Endothelial cell (in vitro differentiated cells): ENCODE measurements at regions not wholly inside any gene's neighbourhood (a gene's known extent, or its start where the extent isn't known, plus 50 kb on each side); places are given as distances from the start of the nearest gene placed in this dataset.

ENCODE experiments used
- DNase-seq: peaks from one replicate; pipeline ENCODE4 v3.0.0; 2021; ENCODE audit warnings: low spot score
- H3K27ac Mint-ChIP-seq: one replicate; pipeline ENCODE4 v1.8.0; 2021; ENCODE audit warnings: mixed read lengths, inconsistent platforms; ENCODE audit not compliant: unreplicated experiment
- H3K27me3 Mint-ChIP-seq: one replicate; pipeline ENCODE4 v1.8.0; 2021; ENCODE audit warnings: mild to moderate bottlenecking, moderate library complexity, mixed read lengths, inconsistent platforms; ENCODE audit not compliant: unreplicated experiment
- H3K36me3 Mint-ChIP-seq: one replicate; pipeline ENCODE4 v1.8.0; 2021; ENCODE audit warnings: mild to moderate bottlenecking, low read depth, mixed read lengths, inconsistent platforms; ENCODE audit not compliant: unreplicated experiment
- H3K4me1 Mint-ChIP-seq: one replicate; pipeline ENCODE4 v1.8.0; 2021; ENCODE audit warnings: mild to moderate bottlenecking, mixed read lengths, inconsistent platforms; ENCODE audit not compliant: unreplicated experiment
- H3K4me3 Mint-ChIP-seq: one replicate; pipeline ENCODE4 v1.8.0; 2021; ENCODE audit warnings: mild to moderate bottlenecking, mixed read lengths, inconsistent platforms; ENCODE audit not compliant: unreplicated experiment
- H3K9me3 Mint-ChIP-seq: one replicate; pipeline ENCODE4 v1.8.0; 2021; ENCODE audit warnings: mixed read lengths, inconsistent platforms; ENCODE audit not compliant: unreplicated experiment
- CTCF ChIP-seq: fragments of 200-600 bp; sonication (generic); IDR thresholded peaks from one replicate; pipeline ENCODE4 v1.5.0; 2021; ENCODE audit warnings: antibody characterized with exemption; ENCODE audit not compliant: unreplicated experiment

- no peak for DNase-seq
- Mint-ChIP-seq H3K27ac (no peak overlapping the region), H3K4me1 (no peaks in the 10 kb centered on the region), H3K27me3 (peaks cover 4% of the 10 kb centered on the region), H3K9me3 (no peaks in the 10 kb centered on the region), H3K36me3 (no peaks in the 10 kb centered on the region), H3K4me3 (no peak overlapping the region)
- TF ChIP-seq CTCF, result no peak
Measured at GRCh38 chr14:65187421-65188049, 85.2 kb upstream of the MAX start.

- no peak for DNase-seq
- TF ChIP-seq CTCF, result no peak
- no peaks in the 10 kb centered on the region for H3K9me3 Mint-ChIP-seq
- H3K4me1 Mint-ChIP-seq, result no peaks in the 10 kb centered on the region
- no peak overlapping the region for H3K27ac Mint-ChIP-seq
- H3K4me3 Mint-ChIP-seq, result no peak overlapping the region
- no peaks in the 10 kb centered on the region for H3K36me3 Mint-ChIP-seq
- H3K27me3 Mint-ChIP-seq, result peaks cover 3% of the 10 kb centered on the region
Measured at GRCh38 chr14:65190312-65190711, 88.0 kb upstream of the MAX start.

GRCh38 chr14:65191716-65192115 lies 89.4 kb upstream of the MAX start:
- Mint-ChIP-seq H3K27me3 (no peaks in the 10 kb centered on the region), H3K4me1 (no peaks in the 10 kb centered on the region), H3K9me3 (no peaks in the 10 kb centered on the region), H3K4me3 (no peak overlapping the region), H3K36me3 (no peaks in the 10 kb centered on the region), H3K27ac (no peak overlapping the region)
- no peak for DNase-seq
- no peak for TF ChIP-seq CTCF

- H3K27ac Mint-ChIP-seq, result no peak overlapping the region
- TF ChIP-seq CTCF, result no peak
- H3K27me3 Mint-ChIP-seq, result no peaks in the 10 kb centered on the region
- no peak overlapping the region for H3K4me3 Mint-ChIP-seq
- H3K4me1 Mint-ChIP-seq, result no peaks in the 10 kb centered on the region
- H3K9me3 Mint-ChIP-seq, result no peaks in the 10 kb centered on the region
- no peaks in the 10 kb centered on the region for H3K36me3 Mint-ChIP-seq
- no peak for DNase-seq
Measured at GRCh38 chr14:65192686-65193085, 90.4 kb upstream of the MAX start.

GRCh38 chr14:65193916-65194590 lies 91.7 kb upstream of the MAX start:
- Mint-ChIP-seq H3K4me3 (no peak overlapping the region), H3K36me3 (no peaks in the 10 kb centered on the region), H3K27me3 (no peaks in the 10 kb centered on the region), H3K27ac (no peak overlapping the region), H3K9me3 (no peaks in the 10 kb centered on the region), H3K4me1 (no peaks in the 10 kb centered on the region)
- no peak for TF ChIP-seq CTCF
- no peak for DNase-seq
